KBM-7 (cell line): ENCODE measurements at regions not wholly inside any gene's neighbourhood (a gene's known extent, or its start where the extent isn't known, plus 50 kb on each side); places are given as distances from the start of the nearest gene placed in this dataset.
"Not testable (repeated sequence)": the region's sequence is repeated elsewhere in the genome, so short reads cannot be mapped to it uniquely, and the experiment has no call there.

Experiments
- DNase-seq: peaks from one replicate; pipeline ENCODE4 v3.0.0-alpha.2; 2015
- in situ Hi-C: fragments of 300-500 bp; cut with MboI; formaldehyde crosslinking; loops from 2 replicates; pipeline ENCODE4 v1.14.3; 2020; ENCODE audit warnings: low sequenced_read_pairs, low pct_unique_long_range_greater_than_20kb, mixed read lengths

DNA sequence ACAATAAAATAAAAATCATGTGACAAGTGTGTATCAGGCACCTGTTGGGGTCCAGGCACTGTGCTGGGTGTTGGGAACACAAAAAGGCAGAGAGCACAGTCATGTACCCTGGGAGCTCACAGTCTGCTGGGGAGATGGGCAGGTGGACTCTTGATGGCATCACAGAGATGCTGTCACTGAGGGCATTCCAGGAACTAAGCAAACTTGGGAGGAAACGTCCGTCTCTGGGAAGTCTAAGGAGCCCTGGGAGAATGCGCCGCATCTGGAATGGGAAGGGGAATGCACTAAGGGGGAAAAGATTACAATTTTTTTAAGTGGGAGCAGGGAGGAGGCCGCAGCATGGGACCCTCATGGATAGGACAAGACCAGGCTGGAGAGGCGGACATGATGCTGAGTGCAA, 80.9 kb upstream of the ZNF423 start:
- in situ Hi-C loops: no loop called here

GRCh38 chr16:49937886-49938285, 82.0 kb upstream of the ZNF423 start:
- DNase-seq: no peak
- in situ Hi-C loops: no loop called here

More for the DNA sequence above, 80.9 kb upstream of the ZNF423 start:
- DNase-seq: no peak

DNA sequence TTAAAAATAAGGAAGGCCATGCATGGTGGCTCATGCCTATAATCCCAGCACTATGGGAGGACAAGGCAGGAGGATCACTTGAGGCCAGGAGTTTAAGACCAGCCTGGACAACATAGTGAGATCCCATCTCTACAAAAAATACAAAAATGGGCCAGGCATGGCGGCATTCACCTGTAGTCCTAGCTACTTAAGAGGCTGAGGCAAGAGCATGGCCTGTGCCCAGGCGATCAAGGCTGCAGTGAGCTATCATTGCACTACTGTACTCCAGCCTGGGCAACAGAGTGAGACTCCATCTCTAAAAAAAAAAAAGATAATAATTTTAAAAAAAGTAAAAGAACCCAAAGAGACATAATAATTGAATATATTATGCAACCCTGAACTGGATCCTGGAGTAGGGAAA, 83.6 kb upstream of the ZNF423 start:
- DNase-seq: no peak

GRCh38 chr16:49940464-49941224, 84.4 kb upstream of the CNEP1R1 start:
- no peak for DNase-seq
- in situ Hi-C loops: no loop called here

More for the DNA sequence above, 83.6 kb upstream of the ZNF423 start:
- in situ Hi-C loops: no loop called here

DNA sequence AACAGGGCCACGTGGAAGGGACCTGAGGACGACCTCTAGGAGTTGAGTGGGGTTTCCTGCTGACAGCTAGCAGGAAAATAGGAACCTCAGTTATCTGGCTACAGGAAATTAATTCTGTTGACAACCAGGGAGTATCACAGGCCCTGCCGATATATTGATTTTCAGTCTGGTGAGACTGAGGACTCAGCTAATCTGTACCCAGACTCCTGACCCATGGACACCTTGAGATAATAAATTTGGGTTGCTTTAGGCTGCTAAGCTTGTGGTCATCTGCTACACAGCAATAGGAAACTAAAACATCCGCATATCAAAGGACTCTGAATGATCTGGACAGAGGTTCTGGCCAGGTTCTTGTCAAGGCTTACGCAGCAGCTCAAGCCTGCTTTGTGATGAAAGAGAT, 80.8 kb upstream of the CNEP1R1 start:
- no peak for DNase-seq
- in situ Hi-C loops: no loop called here

DNA sequence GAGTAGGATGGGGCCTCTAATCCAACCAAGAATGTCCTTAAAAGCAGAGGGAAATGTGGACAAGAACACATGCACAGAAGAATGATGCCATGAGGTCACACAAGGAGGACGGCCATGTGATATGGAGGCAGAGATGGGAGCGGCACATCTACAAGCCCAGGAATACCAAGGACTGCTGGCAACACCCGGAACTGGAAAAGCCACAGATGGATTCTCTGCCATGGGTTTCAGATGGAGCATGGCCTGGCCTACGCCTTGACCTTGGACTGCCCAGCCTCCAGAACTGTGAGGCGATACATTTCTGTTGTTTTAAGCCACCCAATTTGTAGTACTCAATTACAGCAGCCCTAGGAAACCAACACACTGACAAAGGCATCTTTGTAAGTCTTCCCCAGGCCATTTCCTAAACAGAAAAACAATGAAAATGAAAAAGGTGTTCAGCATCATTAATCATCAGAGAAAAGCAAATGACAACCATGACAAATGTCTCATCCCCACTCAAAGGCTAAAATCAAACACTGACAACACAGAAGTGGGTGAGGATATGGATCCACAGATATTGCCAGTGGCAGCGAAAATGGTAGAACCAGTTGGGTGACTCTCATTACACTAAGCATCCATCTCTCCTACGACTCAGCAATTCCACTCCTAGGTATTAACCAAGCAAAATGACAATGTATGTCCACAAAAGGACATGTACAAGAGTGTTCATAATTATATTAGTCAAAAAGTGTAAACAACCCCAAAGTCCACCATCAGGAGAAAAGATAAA, 76.9 kb upstream of the CNEP1R1 start:
- in situ Hi-C loops: no loop called here
- DNase-seq: no peak

DNA sequence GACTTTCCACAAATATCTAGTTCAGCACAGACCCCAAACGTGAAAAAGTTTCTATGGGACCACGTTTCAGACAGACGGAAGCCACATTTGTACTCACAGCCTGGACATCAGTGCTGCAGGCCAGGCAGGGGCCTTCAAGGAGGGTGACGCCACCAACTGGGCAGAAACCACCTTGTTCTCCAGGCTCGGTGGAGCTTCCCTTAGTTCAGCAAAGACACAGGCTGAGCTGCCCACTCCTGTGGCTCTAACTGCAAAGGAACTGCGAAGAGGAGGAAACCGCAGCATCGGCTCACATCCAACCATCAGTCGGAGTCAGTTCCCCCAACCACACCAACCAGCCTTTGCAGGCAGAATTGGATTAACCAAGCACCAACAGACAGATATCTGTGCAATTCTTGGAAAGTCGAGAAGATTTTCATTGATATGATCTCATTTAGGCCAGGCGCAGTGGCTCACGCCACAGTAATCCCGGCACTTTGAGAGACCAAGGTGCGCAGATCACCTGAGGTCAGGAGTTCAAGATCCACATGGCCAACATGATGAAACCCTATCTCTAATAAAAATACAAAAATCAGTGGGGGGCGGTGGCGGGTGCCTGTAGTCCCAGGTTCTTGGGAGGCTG, 73.3 kb upstream of the CNEP1R1 start:
- in situ Hi-C loops: no loop called here

DNA sequence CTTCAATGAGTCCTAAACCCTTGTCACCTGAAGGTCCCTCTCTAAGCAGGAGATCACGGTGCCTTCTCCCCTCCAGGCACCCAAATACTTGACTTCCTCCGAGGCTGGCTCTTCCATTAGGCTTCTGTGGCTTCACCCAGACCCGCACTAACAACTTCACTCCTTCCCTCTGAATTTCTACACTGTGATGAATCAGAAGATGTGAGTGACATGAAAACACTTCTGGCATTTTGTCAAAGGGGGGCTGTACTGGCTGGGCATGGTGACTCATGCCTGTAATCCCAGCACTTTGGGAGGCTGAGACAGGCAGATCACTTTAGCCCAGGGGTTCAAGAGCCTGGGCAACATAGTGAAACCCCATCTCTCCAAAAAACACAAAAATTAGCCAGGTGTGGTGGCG, 72.6 kb upstream of the CNEP1R1 start:
- DNase-seq: no peak
- in situ Hi-C loops: no loop called here

More for the DNA sequence above, 73.3 kb upstream of the CNEP1R1 start:
- no peak for DNase-seq

DNA sequence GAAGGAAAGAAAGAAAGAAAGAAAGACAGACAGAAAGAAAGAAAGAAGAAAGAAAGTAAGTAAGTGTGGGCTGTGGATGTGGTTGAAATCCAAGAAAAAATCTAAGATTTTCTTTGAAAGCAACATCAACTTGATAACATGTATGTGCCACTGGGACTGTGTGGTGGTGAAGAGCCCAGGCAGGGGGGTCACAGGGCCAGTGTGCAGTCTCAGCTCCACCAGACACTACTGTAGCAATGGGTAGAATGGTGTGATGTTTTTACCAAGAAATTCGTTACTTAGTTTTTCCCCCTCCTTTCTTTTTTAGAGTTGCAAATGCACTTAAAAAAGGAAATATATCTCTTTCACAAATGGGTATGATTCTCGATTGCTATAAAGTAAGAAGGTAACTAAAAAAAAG, 71.9 kb upstream of the CNEP1R1 start:
- in situ Hi-C loops: no loop called here
- no peak for DNase-seq

- DNase-seq: no peak
- in situ Hi-C loops: no loop called here
Measured at GRCh38 chr16:49955858-49956257, 69.2 kb upstream of the CNEP1R1 start.

DNA sequence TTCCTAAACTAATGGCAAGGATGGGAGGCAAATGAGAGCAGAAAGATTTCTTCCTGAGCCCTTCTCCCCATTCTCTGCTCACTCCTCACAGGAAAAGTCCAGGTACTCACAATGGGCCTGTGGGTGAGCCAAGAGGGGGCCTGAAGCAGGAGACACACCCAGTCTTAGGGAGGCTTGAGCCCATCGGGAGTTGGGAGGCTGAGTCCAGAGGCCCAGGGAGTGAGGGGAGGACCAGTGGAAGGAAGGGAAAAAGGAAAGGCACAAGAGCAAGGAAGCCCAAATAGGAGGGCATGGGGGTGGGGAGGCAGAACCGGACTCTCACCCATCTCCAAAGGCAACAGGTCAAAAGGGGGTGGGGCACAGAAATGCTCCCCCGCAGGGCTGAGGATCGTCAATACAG, 68.1 kb upstream of the CNEP1R1 start:
- in situ Hi-C loops: no loop called here
- DNase-seq: no peak

DNA sequence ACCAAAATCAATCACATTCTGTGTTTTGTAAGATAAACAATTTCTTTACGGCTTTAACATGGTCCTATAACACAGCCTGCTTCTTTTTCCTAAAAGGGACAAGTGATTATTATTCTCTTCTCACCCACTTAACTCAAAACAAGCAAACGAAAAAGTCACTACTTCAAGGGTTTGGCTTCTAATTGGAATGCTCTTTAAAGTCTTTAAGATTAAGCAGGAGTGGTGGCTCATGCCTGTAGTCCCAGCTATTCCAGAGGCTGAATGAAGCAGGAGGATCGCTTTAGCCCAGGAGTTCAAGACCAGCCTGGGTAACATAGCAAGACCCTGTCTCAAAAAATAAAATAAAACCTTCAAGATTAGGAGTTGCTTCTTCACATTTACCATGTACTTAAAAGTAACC, 66.6 kb upstream of the CNEP1R1 start:
- DNase-seq: no peak
- in situ Hi-C loops: no loop called here

GRCh38 chr16:49959552-49960277, 65.3 kb upstream of the CNEP1R1 start:
- no peak for DNase-seq
- in situ Hi-C loops: no loop called here

DNA sequence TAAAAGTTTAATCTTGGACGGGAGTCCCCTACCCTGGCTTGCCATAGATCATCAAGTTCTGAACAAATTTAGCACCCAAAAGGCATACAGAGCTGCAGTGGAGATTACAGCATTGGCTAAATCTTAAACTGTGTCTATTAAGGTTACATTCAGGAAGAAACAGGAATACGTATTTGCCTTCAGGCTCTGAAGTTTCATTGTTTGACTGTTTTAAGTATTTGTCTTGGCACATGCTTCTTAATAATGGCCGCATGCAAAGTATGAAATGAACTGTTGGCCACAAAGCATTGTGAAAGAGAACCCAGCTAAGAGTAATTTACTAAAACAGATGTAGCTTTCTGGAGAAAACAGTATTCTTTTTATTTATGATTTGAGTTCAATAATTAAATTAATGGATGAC, 63.9 kb upstream of the CNEP1R1 start:
- DNase-seq: no peak
- in situ Hi-C loops: no loop called here

DNA sequence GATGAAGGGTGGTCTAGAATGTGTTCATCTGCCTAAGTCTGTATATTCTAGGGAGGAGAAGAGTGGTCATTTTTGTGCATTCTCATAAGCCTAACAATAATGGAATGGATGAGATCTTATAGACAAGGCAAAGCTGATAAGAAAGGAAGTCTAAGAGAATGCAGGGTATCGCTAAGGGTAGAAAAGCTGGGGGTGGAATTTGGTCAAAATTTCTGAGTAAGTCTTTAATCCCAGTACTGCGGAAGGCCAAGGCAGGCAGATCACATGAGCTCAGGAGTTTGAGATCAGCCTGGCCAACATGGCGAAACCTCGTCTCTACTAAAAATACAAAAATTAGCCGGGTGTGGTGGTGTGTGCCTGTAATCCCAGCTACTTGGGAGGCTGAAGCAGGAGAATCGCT, 62.5 kb upstream of the CNEP1R1 start:
- in situ Hi-C loops: not testable (repeated sequence)

DNA sequence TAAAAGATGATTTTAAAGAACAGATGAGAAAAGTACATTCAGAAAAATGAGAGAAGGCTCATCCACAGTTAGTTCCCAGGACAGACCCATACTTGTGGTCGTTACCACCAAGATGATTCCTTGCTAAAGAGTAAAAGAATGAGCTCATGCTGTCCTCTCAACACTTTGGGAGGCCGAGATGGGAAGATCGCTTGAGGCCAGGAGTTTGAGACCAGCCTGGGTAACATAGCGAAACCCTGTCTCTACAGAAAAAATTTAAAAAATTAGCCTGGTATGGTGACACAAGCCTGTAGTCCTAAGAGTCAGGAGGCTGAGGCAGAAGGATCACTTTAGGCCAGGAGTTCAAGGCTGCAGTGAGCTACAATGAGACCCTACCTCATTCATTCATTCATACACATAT, 60.7 kb upstream of the CNEP1R1 start:
- no peak for DNase-seq
- in situ Hi-C loops: no loop called here

More for the DNA sequence above, 62.5 kb upstream of the CNEP1R1 start:
- not testable (repeated sequence) for DNase-seq

- in situ Hi-C loops: no loop called here
- no peak for DNase-seq
Measured at GRCh38 chr16:49964973-49965372, 60.1 kb upstream of the CNEP1R1 start.

DNA sequence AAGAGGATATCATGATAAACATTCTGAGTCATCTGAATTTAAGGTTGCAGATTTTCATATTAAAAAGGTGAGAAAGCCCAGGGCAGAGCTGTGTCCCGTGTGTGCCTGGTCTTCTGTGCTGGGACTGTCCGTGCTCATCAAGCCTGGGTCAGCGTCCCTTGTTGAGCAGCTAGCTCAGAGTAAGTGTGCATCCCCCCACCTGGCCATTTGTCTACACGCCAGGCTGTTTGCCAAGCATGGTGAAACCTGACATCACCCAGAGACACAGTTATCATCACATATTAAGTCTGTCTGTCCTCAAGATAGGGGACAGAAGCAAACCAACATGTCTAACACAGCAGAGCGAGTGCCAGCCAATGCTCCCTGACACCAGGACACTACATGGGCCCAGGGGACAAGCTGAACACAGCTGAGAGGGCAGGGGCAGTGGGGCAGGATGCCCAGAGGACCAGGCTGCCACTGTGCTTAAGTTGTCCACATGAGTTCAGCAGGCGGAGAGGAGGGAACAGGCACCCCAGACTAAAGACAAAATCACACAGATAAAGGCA, 57.9 kb upstream of the CNEP1R1 start:
- in situ Hi-C loops: no loop called here

More for the DNA sequence above, 57.9 kb upstream of the CNEP1R1 start:
- DNase-seq: no peak
